GM19035 (cell line): ENCODE measurements at regions not wholly inside any gene's neighbourhood (a gene's known extent, or its start where the extent isn't known, plus 50 kb on each side); places are given as distances from the start of the nearest gene placed in this dataset.
"Not testable (repeated sequence)": the region's sequence is repeated elsewhere in the genome, so short reads cannot be mapped to it uniquely, and the experiment has no call there.

Source experiments
- ATAC-seq: cut with Tn5 transposase; IDR thresholded peaks from one replicate; pipeline ENCODE4 v1.9.1; 2021; ENCODE audit not compliant: unreplicated experiment

GRCh38 chr9:26261503-26262330, 583.5 kb upstream of the TUSC1 start:
- ATAC-seq: no peak

- ATAC-seq: no peak
Measured at GRCh38 chr9:26260238-26260637, 582.0 kb upstream of the TUSC1 start.

GRCh38 chr9:26247861-26248260, 569.6 kb upstream of the TUSC1 start:
- ATAC-seq: no peak

GRCh38 chr9:26244661-26245451, 566.6 kb upstream of the TUSC1 start:
- no peak for ATAC-seq

GRCh38 chr9:26243726-26244125, 565.5 kb upstream of the TUSC1 start:
- no peak for ATAC-seq

GRCh38 chr9:26243029-26243697, 564.9 kb upstream of the TUSC1 start:
- no peak for ATAC-seq

GRCh38 chr9:26240020-26240419, 561.8 kb upstream of the TUSC1 start:
- ATAC-seq: no peak

GRCh38 chr9:26237256-26237655, 559.0 kb upstream of the TUSC1 start:
- ATAC-seq: no peak

GRCh38 chr9:26234865-26235264, 556.6 kb upstream of the TUSC1 start:
- no peak for ATAC-seq

GRCh38 chr9:26231391-26231790, 553.1 kb upstream of the TUSC1 start:
- no peak for ATAC-seq

GRCh38 chr9:26229324-26230054, 551.2 kb upstream of the TUSC1 start:
- ATAC-seq: no peak

- no peak for ATAC-seq
Measured at GRCh38 chr9:26228273-26228672, 550.0 kb upstream of the TUSC1 start.

- no peak for ATAC-seq
Measured at GRCh38 chr9:26221290-26221689, 543.0 kb upstream of the TUSC1 start.

GRCh38 chr9:26220367-26220766, 542.1 kb upstream of the TUSC1 start:
- no peak for ATAC-seq

GRCh38 chr9:26219961-26220360, 541.7 kb upstream of the TUSC1 start:
- ATAC-seq: no peak

- no peak for ATAC-seq
Measured at GRCh38 chr9:26216702-26217101, 538.5 kb upstream of the TUSC1 start.

- ATAC-seq: not testable (repeated sequence)
Measured at GRCh38 chr9:26214713-26215444, 536.6 kb upstream of the TUSC1 start.

GRCh38 chr9:26210338-26210851, 532.2 kb upstream of the TUSC1 start:
- no peak for ATAC-seq

GRCh38 chr9:26205261-26205660, 527.0 kb upstream of the TUSC1 start:
- no peak for ATAC-seq

- no peak for ATAC-seq
Measured at GRCh38 chr9:26193237-26193636, 515.0 kb upstream of the TUSC1 start.
